B cell (primary cell): ENCODE measurements at regions not wholly inside any gene's neighbourhood (a gene's known extent, or its start where the extent isn't known, plus 50 kb on each side); places are given as distances from the start of the nearest gene placed in this dataset.

ENCODE experiments used
- ATAC-seq: fragments of 200-7000 bp; cut with Tn5 transposase; one replicate; pipeline ENCODE4 v1.10.0; 2021; ENCODE audit warnings: low read depth, mild to moderate bottlenecking, moderate number of reproducible peaks, moderate library complexity
- CTCF ChIA-PET: fragments of 350-600 bp; sonication (Branson Sonifier 250); formaldehyde crosslinking; loops from one replicate; lab custom pipeline; 2021; ENCODE audit warnings: antibody characterized with exemption, inconsistent platforms; lab: Charles Lee
- POLR2A ChIA-PET: fragments of 350-600 bp; sonication (Branson Sonifier 250); formaldehyde crosslinking; loops from one replicate; lab custom pipeline; 2021; ENCODE audit warnings: antibody characterized with exemption; lab: Charles Lee
- DNase-seq: peaks from one replicate; pipeline ENCODE4 v3.0.0; 2013
- H2AFZ ChIP-seq: 2 replicates; pipeline ENCODE4 v1.6.1; 2012; ENCODE audit warnings: mild to moderate bottlenecking, low read depth, low read length; ENCODE audit not compliant: insufficient read depth, poor library complexity, severe bottlenecking
- H3K27ac ChIP-seq, 2 donors: 1 replicate in 1 of 2; 2 replicates in 1 of 2; pipeline ENCODE4 v1.5.1; 2012 to 2013; ENCODE audit warnings: low read length in 2 of 2, mild to moderate bottlenecking in 2 of 2, moderate library complexity in 1 of 2
- H3K27me3 ChIP-seq, 4 experiments: fragments of 200-600 bp in 1 of 4; sonication (generic) in 1 of 4; replicated peaks in 1 of 4; 1 replicate in 2 of 4; 2 replicates in 2 of 4; pipeline versions ENCODE4 v1.6.1 to v1.7.0; 2013 to 2016; ENCODE audit warnings: low read length in 3 of 4, mild to moderate bottlenecking in 2 of 4, mixed read lengths in 1 of 4, moderate library complexity in 1 of 4; ENCODE audit not compliant: insufficient read depth in 4 of 4, control insufficient read depth in 3 of 4; ENCODE audit errors: control extremely low read depth in 1 of 4
- H3K36me3 ChIP-seq, 2 experiments: replicated peaks in 1 of 2; 1 replicate in 1 of 2; 2 replicates in 1 of 2; pipeline versions ENCODE4 v1.6.1 to v1.7.1; 2013; ENCODE audit warnings: low read length in 1 of 2; ENCODE audit not compliant: insufficient read depth in 2 of 2, control insufficient read depth in 1 of 2; ENCODE audit errors: control extremely low read depth in 1 of 2, extremely low read depth in 1 of 2
- H3K4me1 ChIP-seq, 2 donors: fragments of 200-600 bp in 1 of 2; sonication (generic) in 1 of 2; 1 replicate in 1 of 2; 2 replicates in 1 of 2; pipeline versions ENCODE4 v1.5.1 to v1.6.1; 2013 to 2017; ENCODE audit warnings: low read length in 2 of 2; ENCODE audit not compliant: control insufficient read depth in 2 of 2, insufficient read depth in 2 of 2
- H3K4me2 ChIP-seq: replicated peaks from 2 replicates; pipeline ENCODE3; 2012; ENCODE audit warnings: mild to moderate bottlenecking, low read depth, low read length; ENCODE audit not compliant: poor library complexity, severe bottlenecking
- H3K4me3 ChIP-seq, 5 experiments: fragments of 200-600 bp in 1 of 5; sonication (generic) in 1 of 5; 1 replicate in 3 of 5; 2 replicates in 2 of 5; pipeline versions ENCODE4 v1.5.1 to v1.7.0; 2011 to 2016; ENCODE audit warnings: low read length in 4 of 5, mild to moderate bottlenecking in 4 of 5, low read depth in 2 of 5, control low read depth in 1 of 5, moderate library complexity in 1 of 5; ENCODE audit not compliant: insufficient read depth in 1 of 5; ENCODE audit errors: control extremely low read depth in 1 of 5, extremely low read depth in 1 of 5
- H3K79me2 ChIP-seq: fragments of 200-600 bp; sonication (generic); one replicate; pipeline ENCODE4 v1.6.0; 2016; ENCODE audit warnings: low read length; ENCODE audit not compliant: control insufficient read depth, insufficient read depth
- H3K9ac ChIP-seq: fragments of 200-600 bp; sonication (generic); 2 replicates; pipeline ENCODE4 v1.6.1; 2017; ENCODE audit warnings: mild to moderate bottlenecking, low read length, moderate library complexity
- H3K9me3 ChIP-seq, 3 donors: one replicate each; pipeline versions ENCODE4 v1.6.1 to v1.7.1; 2013; ENCODE audit warnings: low read length in 2 of 3; ENCODE audit not compliant: control insufficient read depth in 2 of 3, insufficient read depth in 1 of 3; ENCODE audit errors: control extremely low read depth in 1 of 3
- H4K20me1 ChIP-seq: 2 replicates; pipeline ENCODE4 v1.6.0; 2012; ENCODE audit warnings: mild to moderate bottlenecking, low read length; ENCODE audit not compliant: insufficient read depth, control insufficient read depth, poor library complexity, severe bottlenecking
- H3K27ac Mint-ChIP-seq: one replicate; pipeline ENCODE4 v1.8.0; 2021; ENCODE audit warnings: mixed read lengths
- H3K27me3 Mint-ChIP-seq: one replicate; pipeline ENCODE4 v1.8.0; 2021; ENCODE audit warnings: mixed read lengths
- H3K4me1 Mint-ChIP-seq: one replicate; pipeline ENCODE4 v1.8.0; 2021; ENCODE audit warnings: mixed read lengths
- H3K4me3 Mint-ChIP-seq: one replicate; pipeline ENCODE4 v1.8.0; 2021; ENCODE audit warnings: mixed read lengths
- H3K9me3 Mint-ChIP-seq: one replicate; pipeline ENCODE4 v1.8.0; 2022; ENCODE audit warnings: mixed read lengths; ENCODE audit not compliant: insufficient read depth
- EZH2 ChIP-seq: IDR thresholded peaks from 2 replicates; pipeline ENCODE4 v1.6.1; 2012; ENCODE audit warnings: borderline replicate concordance, low read depth, mild to moderate bottlenecking, moderate library complexity, low read length; ENCODE audit not compliant: insufficient read depth, poor library complexity, severe bottlenecking
- WGBS: methylation state at CpG from one replicate; pipeline ENCODE4 v1.1.5; 2013; ENCODE audit warnings: missing lambda C conversion rate; ENCODE audit not compliant: insufficient coverage; 5-methylcytosine and 5-hydroxymethylcytosine counted together
- intact Hi-C: fragments of 100-400 bp; cut with micrococcal nuclease; formaldehyde crosslinking; loops from one replicate; pipeline ENCODE4 v1.10.0; 2022
- TF ChIP-seq, protein P1 (sequence below): fragments of 200-600 bp; IDR thresholded peaks from one replicate; pipeline ENCODE4 v1.8.0; 2022; ENCODE audit warnings: antibody characterized with exemption, mild to moderate bottlenecking

DNA sequence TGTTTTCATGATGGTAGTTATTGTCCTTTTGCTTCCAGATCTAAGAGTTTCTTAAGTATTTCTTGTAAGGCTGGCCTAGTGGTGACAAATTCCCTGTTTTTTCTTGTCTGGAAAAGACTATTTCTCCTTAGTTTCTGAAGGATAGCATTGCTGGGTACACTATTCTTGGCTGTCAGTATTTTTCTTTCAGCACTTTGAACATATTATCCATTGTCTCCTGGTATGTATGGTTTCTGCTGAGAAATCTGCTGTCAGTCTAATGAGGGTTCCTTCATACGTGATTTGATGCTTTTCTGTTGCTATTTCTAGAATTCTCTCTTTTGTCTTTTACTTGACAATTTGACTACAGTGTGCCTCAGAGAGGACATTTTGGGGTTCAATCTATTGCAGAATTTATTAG is 134.3 kb downstream of the CGGBP1 start:
- Mint-ChIP-seq H3K27ac (no peak overlapping the region), H3K4me3 (no peak overlapping the region), H3K27me3 (no peaks in the 10 kb centered on the region), H3K4me1 (no peaks in the 10 kb centered on the region), H3K9me3 (peaks cover 10% of the 10 kb centered on the region)
- POLR2A ChIA-PET = no interaction called here
- TF ChIP-seq, protein P1, sequence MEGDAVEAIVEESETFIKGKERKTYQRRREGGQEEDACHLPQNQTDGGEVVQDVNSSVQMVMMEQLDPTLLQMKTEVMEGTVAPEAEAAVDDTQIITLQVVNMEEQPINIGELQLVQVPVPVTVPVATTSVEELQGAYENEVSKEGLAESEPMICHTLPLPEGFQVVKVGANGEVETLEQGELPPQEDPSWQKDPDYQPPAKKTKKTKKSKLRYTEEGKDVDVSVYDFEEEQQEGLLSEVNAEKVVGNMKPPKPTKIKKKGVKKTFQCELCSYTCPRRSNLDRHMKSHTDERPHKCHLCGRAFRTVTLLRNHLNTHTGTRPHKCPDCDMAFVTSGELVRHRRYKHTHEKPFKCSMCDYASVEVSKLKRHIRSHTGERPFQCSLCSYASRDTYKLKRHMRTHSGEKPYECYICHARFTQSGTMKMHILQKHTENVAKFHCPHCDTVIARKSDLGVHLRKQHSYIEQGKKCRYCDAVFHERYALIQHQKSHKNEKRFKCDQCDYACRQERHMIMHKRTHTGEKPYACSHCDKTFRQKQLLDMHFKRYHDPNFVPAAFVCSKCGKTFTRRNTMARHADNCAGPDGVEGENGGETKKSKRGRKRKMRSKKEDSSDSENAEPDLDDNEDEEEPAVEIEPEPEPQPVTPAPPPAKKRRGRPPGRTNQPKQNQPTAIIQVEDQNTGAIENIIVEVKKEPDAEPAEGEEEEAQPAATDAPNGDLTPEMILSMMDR = no peak
- no peak for TF ChIP-seq EZH2
- Histone ChIP-seq H4K20me1 (no peaks in the 10 kb centered on the region), H3K9me3 (peaks cover 4 to 16% (median 6%) of the 10 kb centered on the region in 3 donors), H3K79me2 (no peaks in the 10 kb centered on the region), H3K36me3 (no peaks in the 10 kb centered on the region), H3K4me2 (no peak overlapping the region), H3K27ac (no peak overlapping the region), H3K4me1 (no peaks in the 10 kb centered on the region), H3K4me3 (no peak overlapping the region), H2AFZ (no peak overlapping the region), H3K9ac (no peak overlapping the region), H3K27me3 (no peaks in the 10 kb centered on the region)
- WGBS = no CpG with 5 or more reads among the region's 1 CpG
- intact Hi-C loops = no loop called here
- DNase-seq (no peak), ATAC-seq (no peak)
- CTCF ChIA-PET = no interaction called here

DNA sequence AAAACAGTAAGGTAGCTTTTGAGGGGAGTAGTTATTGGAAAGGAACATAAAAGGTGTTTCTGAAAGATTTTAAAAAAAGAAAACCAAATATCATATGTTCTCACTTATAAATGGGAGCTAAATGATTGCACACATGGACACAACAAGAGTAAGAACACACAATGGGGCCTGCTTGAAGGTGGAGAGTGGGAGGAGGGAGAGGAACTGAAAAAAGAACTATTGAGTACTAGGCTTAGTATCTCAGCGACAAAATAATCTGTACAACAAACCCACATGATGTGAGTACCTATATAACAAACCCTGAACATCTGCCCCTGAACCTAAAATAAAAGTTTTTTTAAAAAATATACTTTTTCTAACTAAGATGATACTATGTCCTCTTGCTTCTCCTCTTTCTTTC is 138.3 kb downstream of the CGGBP1 start:
- ChIA-PET CTCF (no interaction called here), POLR2A (no interaction called here)
- Histone ChIP-seq H3K9ac (no peak overlapping the region), H3K27ac (no peak overlapping the region), H3K4me1 (no peaks in the 10 kb centered on the region), H3K4me2 (no peak overlapping the region), H3K27me3 (no peaks in the 10 kb centered on the region), H3K79me2 (no peaks in the 10 kb centered on the region), H3K4me3 (no peak overlapping the region), H4K20me1 (no peaks in the 10 kb centered on the region), H3K9me3 (peaks cover 4 to 14% (median 6%) of the 10 kb centered on the region in 3 donors), H2AFZ (no peak overlapping the region), H3K36me3 (no peaks in the 10 kb centered on the region)
- TF ChIP-seq, protein P1 = no peak
- ATAC-seq (no peak), DNase-seq (no peak)
- WGBS = no CpG with 5 or more reads among the region's 1 CpG
- Mint-ChIP-seq H3K9me3 (peaks cover 8% of the 10 kb centered on the region), H3K4me1 (no peaks in the 10 kb centered on the region), H3K27ac (no peak overlapping the region), H3K4me3 (no peak overlapping the region), H3K27me3 (no peaks in the 10 kb centered on the region)
- intact Hi-C loops = no loop called here
